ENCODE measurements at regions not wholly inside any gene's neighbourhood (a gene's known extent, or its start where the extent isn't known, plus 50 kb on each side); places are given as distances from the start of the nearest gene placed in this dataset.

- no peak for DNase-seq
Measured at GRCh38 chr5:166165596-166165995, 2125.8 kb upstream of the WWC1 start.

- no peak for DNase-seq
Measured at GRCh38 chr5:166166071-166166470, 2125.4 kb upstream of the WWC1 start.

- no peak for DNase-seq
Measured at GRCh38 chr5:166172597-166172996, 2118.8 kb upstream of the WWC1 start.

GRCh38 chr5:166178411-166179080 is 2112.9 kb upstream of the WWC1 start:
- DNase-seq, result no peak

GRCh38 chr5:166185185-166185584 is 2106.3 kb upstream of the WWC1 start:
- no peak for DNase-seq

- no peak for DNase-seq
Measured at GRCh38 chr5:166188501-166189325, 2102.7 kb upstream of the WWC1 start.

GRCh38 chr5:166192696-166193095 is 2098.7 kb upstream of the WWC1 start:
- DNase-seq, result no peak

- no peak for DNase-seq
Measured at GRCh38 chr5:166195981-166196380, 2095.5 kb upstream of the WWC1 start.

- DNase-seq, result no peak
Measured at GRCh38 chr5:166200532-166200931, 2090.9 kb upstream of the WWC1 start.

- no peak for DNase-seq
Measured at GRCh38 chr5:166211640-166212039, 2079.8 kb upstream of the WWC1 start.

GRCh38 chr5:166236327-166236726 is 2055.1 kb upstream of the WWC1 start:
- DNase-seq, result no peak

GRCh38 chr5:166240705-166241104 is 2050.7 kb upstream of the WWC1 start:
- no peak for DNase-seq

- DNase-seq, result no peak
Measured at GRCh38 chr5:166245556-166245955, 2045.9 kb upstream of the WWC1 start.

GRCh38 chr5:166251786-166252185 is 2039.7 kb upstream of the WWC1 start:
- no peak for DNase-seq

GRCh38 chr5:166257661-166258060 is 2033.8 kb upstream of the WWC1 start:
- DNase-seq, result no peak

- DNase-seq, result no peak
Measured at GRCh38 chr5:166262395-166262794, 2029.0 kb upstream of the WWC1 start.

- DNase-seq, result no peak
Measured at GRCh38 chr5:166267907-166268306, 2023.5 kb upstream of the WWC1 start.

- no peak for DNase-seq
Measured at GRCh38 chr5:166270712-166271111, 2020.7 kb upstream of the WWC1 start.

GRCh38 chr5:166276006-166276405 is 2015.4 kb upstream of the WWC1 start:
- no peak for DNase-seq

- DNase-seq, result no peak
Measured at GRCh38 chr5:166279828-166280227, 2011.6 kb upstream of the WWC1 start.

GRCh38 chr5:166281433-166281832 is 2010.0 kb upstream of the WWC1 start:
- DNase-seq, result no peak

GRCh38 chr5:166282939-166283338 is 2008.5 kb upstream of the WWC1 start:
- no peak for DNase-seq

- no peak for DNase-seq
Measured at GRCh38 chr5:166285361-166285760, 2006.1 kb upstream of the WWC1 start.

GRCh38 chr5:166286832-166287231 is 2004.6 kb upstream of the WWC1 start:
- no peak for DNase-seq

GRCh38 chr5:166287866-166288265 is 2003.6 kb upstream of the WWC1 start:
- DNase-seq, result no peak

Data from CD4-positive, alpha-beta T cell treated with Interleukin-17A for 1 hour (primary cell).